ENCODE measurements at regions not wholly inside any gene's neighbourhood (a gene's known extent, or its start where the extent isn't known, plus 50 kb on each side); places are given as distances from the start of the nearest gene placed in this dataset.

DNA sequence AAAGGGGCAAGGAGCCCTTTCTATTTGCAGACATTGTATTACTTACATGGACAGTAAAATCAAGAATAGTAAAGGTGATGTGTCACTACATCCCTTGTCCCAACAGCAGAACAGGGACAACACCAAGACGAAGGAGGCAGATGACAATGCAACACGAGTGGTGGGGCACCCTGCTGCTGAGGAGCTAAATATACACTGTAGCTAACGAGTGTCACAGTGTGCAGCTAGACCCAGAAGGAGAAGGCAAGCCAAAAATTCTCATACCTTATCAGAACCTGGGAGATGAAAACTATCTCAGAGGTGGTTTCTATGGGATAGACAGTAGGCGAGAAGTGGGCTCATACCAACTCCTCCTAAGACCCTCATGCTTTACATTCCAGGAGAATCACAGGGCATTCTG, 518.4 kb upstream of the LRRTM1 start:
- TF ChIP-seq ZNF549 (tag by site-specific recombination; IDR thresholded peaks at IDR 0.05) (no peak), ZNF292 (tag by site-specific recombination; IDR thresholded peaks at IDR 0.05; ENCODE audit: borderline replicate concordance, low read depth) (no peak), ZNF391 (tag by site-specific recombination; IDR thresholded peaks at IDR 0.05; ENCODE audit: borderline replicate concordance, low read depth) (no peak), ZNF121 (tag by site-specific recombination; IDR thresholded peaks at IDR 0.05) (no peak), ZNF174 (tag by site-specific recombination; IDR thresholded peaks at IDR 0.05) (no peak), ZNF239 (tag by site-specific recombination; IDR thresholded peaks at IDR 0.05) (no peak), ZXDB (tag by site-specific recombination; IDR thresholded peaks at IDR 0.05) (no peak), ZNF37A (tag by site-specific recombination; IDR thresholded peaks at IDR 0.05) (no peak), ZNF114 (tag by site-specific recombination; IDR thresholded peaks at IDR 0.05) (no peak), ZNF302 (tag by site-specific recombination; IDR thresholded peaks at IDR 0.05; ENCODE audit: low read depth) (no peak)
- TF ChIP-seq, protein P1, sequence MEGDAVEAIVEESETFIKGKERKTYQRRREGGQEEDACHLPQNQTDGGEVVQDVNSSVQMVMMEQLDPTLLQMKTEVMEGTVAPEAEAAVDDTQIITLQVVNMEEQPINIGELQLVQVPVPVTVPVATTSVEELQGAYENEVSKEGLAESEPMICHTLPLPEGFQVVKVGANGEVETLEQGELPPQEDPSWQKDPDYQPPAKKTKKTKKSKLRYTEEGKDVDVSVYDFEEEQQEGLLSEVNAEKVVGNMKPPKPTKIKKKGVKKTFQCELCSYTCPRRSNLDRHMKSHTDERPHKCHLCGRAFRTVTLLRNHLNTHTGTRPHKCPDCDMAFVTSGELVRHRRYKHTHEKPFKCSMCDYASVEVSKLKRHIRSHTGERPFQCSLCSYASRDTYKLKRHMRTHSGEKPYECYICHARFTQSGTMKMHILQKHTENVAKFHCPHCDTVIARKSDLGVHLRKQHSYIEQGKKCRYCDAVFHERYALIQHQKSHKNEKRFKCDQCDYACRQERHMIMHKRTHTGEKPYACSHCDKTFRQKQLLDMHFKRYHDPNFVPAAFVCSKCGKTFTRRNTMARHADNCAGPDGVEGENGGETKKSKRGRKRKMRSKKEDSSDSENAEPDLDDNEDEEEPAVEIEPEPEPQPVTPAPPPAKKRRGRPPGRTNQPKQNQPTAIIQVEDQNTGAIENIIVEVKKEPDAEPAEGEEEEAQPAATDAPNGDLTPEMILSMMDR (tag by site-specific recombination; IDR thresholded peaks at IDR 0.05): no peak
- TF ChIP-seq, protein P2, sequence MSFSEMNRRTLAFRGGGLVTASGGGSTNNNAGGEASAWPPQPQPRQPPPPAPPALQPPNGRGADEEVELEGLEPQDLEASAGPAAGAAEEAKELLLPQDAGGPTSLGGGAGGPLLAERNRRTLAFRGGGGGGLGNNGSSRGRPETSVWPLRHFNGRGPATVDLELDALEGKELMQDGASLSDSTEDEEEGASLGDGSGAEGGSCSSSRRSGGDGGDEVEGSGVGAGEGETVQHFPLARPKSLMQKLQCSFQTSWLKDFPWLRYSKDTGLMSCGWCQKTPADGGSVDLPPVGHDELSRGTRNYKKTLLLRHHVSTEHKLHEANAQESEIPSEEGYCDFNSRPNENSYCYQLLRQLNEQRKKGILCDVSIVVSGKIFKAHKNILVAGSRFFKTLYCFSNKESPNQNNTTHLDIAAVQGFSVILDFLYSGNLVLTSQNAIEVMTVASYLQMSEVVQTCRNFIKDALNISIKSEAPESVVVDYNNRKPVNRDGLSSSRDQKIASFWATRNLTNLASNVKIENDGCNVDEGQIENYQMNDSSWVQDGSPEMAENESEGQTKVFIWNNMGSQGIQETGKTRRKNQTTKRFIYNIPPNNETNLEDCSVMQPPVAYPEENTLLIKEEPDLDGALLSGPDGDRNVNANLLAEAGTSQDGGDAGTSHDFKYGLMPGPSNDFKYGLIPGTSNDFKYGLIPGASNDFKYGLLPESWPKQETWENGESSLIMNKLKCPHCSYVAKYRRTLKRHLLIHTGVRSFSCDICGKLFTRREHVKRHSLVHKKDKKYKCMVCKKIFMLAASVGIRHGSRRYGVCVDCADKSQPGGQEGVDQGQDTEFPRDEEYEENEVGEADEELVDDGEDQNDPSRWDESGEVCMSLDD (tag by site-specific recombination; IDR thresholded peaks at IDR 0.05): no peak
- TF ChIP-seq, protein P3, sequence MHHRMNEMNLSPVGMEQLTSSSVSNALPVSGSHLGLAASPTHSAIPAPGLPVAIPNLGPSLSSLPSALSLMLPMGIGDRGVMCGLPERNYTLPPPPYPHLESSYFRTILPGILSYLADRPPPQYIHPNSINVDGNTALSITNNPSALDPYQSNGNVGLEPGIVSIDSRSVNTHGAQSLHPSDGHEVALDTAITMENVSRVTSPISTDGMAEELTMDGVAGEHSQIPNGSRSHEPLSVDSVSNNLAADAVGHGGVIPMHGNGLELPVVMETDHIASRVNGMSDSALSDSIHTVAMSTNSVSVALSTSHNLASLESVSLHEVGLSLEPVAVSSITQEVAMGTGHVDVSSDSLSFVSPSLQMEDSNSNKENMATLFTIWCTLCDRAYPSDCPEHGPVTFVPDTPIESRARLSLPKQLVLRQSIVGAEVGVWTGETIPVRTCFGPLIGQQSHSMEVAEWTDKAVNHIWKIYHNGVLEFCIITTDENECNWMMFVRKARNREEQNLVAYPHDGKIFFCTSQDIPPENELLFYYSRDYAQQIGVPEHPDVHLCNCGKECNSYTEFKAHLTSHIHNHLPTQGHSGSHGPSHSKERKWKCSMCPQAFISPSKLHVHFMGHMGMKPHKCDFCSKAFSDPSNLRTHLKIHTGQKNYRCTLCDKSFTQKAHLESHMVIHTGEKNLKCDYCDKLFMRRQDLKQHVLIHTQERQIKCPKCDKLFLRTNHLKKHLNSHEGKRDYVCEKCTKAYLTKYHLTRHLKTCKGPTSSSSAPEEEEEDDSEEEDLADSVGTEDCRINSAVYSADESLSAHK (tag by site-specific recombination; IDR thresholded peaks at IDR 0.05): no peak

Measured in HEK293 (cell line).